COLO668 (cell line): ENCODE measurements at regions not wholly inside any gene's neighbourhood (a gene's known extent, or its start where the extent isn't known, plus 50 kb on each side); places are given as distances from the start of the nearest gene placed in this dataset.

Source experiments
- DNase-seq: peaks from one replicate; lab custom pipeline; 2025; ENCODE audit not compliant: unreplicated experiment; lab: John Stamatoyannopoulos, UW

GRCh38 chr1:60151311-60151710 lies 77.7 kb upstream of the C1orf87 start:
- DNase-seq, result no peak

GRCh38 chr1:60149251-60149650 lies 75.7 kb upstream of the C1orf87 start:
- no peak for DNase-seq

GRCh38 chr1:60146884-60147283 lies 73.3 kb upstream of the C1orf87 start:
- no peak for DNase-seq

- no peak for DNase-seq
Observed at GRCh38 chr1:60145771-60146170, 72.2 kb upstream of the C1orf87 start.

GRCh38 chr1:60141743-60142142 lies 68.2 kb upstream of the C1orf87 start:
- DNase-seq, result no peak

- no peak for DNase-seq
Observed at GRCh38 chr1:60141276-60141675, 67.7 kb upstream of the C1orf87 start.

GRCh38 chr1:60137406-60137805 lies 63.8 kb upstream of the C1orf87 start:
- DNase-seq, result no peak

GRCh38 chr1:60136395-60136794 lies 62.8 kb upstream of the C1orf87 start:
- no peak for DNase-seq

GRCh38 chr1:60134716-60135115 lies 61.1 kb upstream of the C1orf87 start:
- no peak for DNase-seq

- DNase-seq, result no peak
Observed at GRCh38 chr1:60133848-60134247, 60.3 kb upstream of the C1orf87 start.

GRCh38 chr1:60133000-60133673 lies 59.6 kb upstream of the C1orf87 start:
- DNase-seq, result no peak

- DNase-seq, result no peak
Observed at GRCh38 chr1:60132108-60132507, 58.5 kb upstream of the C1orf87 start.

GRCh38 chr1:60130703-60131102 lies 57.1 kb upstream of the C1orf87 start:
- no peak for DNase-seq

GRCh38 chr1:60129911-60130310 lies 56.3 kb upstream of the C1orf87 start:
- no peak for DNase-seq

- no peak for DNase-seq
Observed at GRCh38 chr1:60126723-60127122, 53.2 kb upstream of the C1orf87 start.
